ENCODE measurements at regions not wholly inside any gene's neighbourhood (a gene's known extent, or its start where the extent isn't known, plus 50 kb on each side); places are given as distances from the start of the nearest gene placed in this dataset.

DNA sequence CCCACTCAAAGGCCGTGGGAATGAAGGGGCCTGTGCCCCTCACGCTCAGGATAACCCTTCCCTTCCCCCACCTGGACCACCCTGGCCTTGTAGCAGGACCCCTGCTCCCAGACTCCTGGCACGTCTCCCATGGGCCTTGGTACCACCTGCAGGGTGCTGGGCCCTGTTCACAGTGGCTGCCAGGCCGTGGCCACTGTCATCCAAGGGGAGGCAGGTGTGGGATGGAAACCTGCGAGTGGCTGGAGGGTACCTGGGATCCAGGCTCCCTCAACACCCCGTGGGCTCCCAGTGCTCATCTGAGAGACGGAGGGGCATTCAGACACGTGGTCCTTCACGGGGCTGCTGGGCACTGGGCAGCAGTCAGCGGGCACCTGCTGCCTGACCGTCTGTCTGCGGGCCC lies 75.6 kb upstream of the CIBAR2 start:
- no peak for DNase-seq (ENCODE audit: low read depth in 2 of 2)

- no peak for DNase-seq (ENCODE audit: low read depth in 2 of 2)
These were observed 76.8 kb upstream of the CIBAR2 start for GRCh38 chr16:85188822-85189672.

- DNase-seq (ENCODE audit: low read depth in 2 of 2), result no peak
These were observed 78.3 kb upstream of the CIBAR2 start for GRCh38 chr16:85190572-85190971.

DNA sequence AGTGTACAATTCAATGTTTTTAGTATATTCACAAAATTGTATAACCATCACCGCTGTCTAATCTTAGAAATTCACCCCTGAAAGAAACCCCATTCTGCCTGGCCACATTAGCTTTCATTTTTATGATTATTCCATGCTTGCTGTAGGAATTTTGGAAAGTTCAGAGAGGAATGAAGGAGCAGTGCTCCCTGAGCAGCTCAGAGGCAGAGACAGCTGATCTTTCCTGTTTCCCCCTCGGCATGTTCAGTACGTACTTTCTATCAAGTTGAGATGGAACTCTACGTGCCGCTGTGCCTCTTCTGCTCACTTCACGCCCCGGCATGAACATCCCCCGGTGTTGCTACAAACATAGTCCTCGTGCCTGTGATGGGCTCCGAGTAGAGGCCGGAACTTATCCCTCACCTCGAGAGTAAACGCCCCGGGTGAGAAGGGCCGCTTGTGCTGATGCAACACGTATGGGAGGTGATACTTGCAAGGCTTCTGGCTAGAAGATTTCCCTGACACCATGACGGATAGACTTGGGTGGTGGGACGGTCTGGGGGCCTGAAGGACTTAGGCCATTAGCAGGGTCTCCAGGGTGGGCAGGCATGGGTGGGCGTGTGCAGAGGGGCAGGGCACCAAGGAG lies 79.2 kb upstream of the CIBAR2 start:
- DNase-seq (ENCODE audit: low read depth in 2 of 2), result no peak

DNA sequence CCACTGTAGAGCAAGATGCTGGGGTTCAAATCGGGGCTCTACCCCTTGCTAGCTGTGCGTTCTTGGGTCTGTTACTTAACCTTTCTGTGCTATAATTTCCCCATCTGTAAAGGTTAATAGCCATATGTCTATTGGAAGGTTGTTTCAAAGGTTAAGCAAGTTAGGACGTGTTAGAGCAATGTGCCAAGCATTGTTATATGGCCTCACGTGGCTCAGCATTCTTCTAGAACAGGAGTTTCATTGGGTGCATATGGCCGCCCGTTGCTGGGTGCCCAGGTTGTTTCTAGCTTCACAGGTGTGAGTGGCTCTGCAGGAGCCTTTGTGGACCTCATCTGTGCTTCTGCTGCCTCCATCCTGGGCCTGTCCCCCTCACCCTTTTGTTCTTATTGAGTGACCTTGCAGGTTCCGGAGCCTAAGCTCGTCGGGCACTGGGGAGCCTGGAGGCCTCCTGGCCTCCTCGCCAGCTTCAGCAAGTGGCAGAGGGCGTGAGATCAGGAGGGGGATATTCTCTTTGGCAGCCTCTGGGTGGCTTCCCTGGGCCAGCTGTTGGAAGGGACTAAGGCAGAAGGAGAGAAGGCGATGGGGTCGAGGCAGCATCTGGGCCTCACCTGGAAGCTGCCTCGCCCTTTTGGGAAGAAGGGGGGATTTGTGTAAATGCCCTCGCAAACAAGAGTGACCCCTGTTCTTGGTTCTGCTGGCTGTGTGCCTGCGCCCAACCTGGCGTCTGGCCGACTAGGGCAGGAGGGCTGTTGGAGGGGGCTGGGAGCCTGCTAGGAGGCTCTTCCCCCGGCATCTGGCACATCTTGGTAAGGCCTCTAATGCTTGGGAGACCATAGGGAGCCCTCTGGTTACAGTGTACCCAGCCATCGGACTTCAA lies 80.2 kb upstream of the CIBAR2 start:
- DNase-seq (ENCODE audit: low read depth in 2 of 2), result no peak

DNA sequence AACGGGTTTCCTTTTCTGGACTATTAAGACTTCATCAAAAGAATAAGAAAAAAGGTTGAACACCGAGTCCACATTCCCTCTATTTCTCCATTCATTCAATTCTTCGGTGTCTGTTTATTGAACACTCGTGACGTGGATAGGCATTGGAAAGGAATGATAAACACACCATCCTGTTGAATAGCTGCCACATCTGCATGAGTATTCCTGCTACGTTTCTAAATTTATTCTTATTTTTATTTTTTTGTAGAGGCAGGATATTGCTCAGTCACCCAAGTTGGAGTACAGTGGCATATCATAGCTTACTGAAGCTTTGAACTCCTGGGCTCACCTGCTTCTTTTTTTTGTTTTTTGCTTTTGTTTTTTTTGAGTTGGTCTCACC lies 80.8 kb upstream of the CIBAR2 start:
- DNase-seq (ENCODE audit: low read depth in 2 of 2), result no peak

DNA sequence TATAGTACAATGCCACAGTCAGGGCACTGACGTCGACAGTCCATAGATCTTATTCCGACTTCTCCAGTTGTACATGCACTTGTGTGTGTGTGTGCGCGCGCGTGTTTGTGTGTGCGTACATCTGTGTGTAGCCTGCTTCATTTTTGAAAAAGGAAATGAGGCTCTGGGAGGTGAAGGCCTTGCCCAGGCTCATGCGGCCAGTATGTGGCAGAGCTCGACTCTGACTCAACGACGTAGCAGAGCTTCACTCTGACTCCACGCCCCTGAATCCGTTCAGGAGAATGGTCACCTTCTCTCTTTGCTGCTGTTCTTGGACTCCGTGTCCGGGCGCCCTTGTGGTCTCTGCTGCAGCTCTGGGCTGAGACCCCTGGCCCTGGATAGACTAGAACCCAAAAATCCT lies 81.6 kb upstream of the CIBAR2 start:
- DNase-seq (ENCODE audit: low read depth in 2 of 2), result no peak

- no peak for DNase-seq (ENCODE audit: low read depth in 2 of 2)
These were observed 82.3 kb upstream of the CIBAR2 start for GRCh38 chr16:85194307-85195270.

DNA sequence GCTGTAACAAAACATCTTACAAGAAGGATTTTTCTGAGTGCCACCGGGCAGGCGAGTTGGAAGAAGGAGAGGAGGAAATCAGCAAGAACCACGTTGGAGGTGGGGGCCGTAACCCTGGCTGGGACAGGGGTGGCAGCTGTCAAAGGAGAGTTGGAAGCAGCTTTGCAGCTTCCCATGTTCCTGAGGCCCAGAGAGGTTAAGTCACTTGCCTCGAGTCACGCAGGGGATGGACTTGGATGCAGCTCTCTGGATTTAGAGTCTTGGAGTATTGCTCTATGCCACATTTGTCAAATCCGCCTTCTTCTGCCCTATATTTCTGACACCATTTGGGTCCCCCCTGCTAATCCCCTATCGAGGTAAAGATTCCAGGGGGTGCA lies 83.0 kb upstream of the CIBAR2 start:
- no peak for DNase-seq (ENCODE audit: low read depth in 2 of 2)

DNA sequence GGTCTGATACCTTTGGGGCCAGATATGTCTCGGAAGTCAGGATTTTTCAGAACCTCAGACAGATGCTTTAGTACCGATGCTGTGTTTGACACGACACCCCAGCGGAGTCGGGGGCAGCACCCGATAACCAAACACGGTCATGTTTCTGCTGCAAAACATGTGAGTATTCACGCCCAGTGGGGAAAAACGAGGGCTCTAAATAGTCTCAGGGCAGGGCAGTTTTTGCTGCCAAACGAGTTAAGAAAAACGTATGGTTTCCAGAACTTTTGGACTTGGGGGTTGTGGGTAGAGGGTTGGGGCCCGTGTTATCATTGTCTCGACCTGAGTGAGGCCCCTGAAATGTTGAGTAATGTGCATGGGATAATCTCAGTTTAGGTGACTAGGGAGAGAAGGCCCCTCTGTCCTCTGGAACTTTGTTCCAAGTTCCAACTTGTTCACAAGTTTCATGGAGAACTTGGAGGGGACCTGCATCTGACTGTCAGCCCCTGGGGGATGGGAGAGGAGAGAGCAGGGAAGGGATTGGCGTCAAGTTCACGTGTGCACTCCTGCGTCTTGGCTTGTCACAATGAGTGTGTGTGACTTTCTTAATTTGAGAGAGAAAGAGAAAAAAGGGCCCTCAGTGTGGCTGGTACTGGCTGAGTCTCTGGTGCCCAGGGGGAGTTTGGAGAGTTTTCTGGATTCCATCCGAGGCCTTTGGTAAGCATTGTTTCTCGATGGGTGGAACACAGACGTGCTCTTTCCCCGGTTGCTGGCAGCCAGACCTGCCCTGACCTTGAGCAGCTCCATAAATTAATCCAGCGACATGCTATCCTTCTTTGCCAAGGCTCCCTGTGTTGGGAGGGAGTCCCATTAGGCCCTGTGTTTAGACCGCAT lies 83.9 kb upstream of the CIBAR2 start:
- DNase-seq (ENCODE audit: low read depth in 2 of 2), result no peak

DNA sequence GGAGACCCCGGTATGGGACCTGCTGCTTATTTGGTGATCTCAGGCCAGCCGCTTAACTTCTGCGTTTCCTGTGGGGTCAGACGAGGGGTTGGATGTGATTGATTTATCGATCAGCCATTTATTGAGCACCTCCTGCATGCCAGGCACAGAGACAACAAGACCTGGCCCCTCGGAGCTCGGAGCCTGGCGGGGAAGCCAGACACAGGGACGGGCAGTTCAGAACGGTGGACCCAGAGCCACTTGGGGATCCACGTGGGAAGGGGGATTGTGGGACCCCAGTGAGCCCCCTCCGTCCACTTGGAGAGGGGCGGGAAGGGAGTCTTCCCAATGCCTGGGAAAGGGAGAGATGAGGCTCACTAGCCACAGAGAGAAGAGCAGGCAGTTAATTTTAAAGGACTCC lies 84.7 kb upstream of the CIBAR2 start:
- DNase-seq (ENCODE audit: low read depth in 2 of 2), result no peak

DNA sequence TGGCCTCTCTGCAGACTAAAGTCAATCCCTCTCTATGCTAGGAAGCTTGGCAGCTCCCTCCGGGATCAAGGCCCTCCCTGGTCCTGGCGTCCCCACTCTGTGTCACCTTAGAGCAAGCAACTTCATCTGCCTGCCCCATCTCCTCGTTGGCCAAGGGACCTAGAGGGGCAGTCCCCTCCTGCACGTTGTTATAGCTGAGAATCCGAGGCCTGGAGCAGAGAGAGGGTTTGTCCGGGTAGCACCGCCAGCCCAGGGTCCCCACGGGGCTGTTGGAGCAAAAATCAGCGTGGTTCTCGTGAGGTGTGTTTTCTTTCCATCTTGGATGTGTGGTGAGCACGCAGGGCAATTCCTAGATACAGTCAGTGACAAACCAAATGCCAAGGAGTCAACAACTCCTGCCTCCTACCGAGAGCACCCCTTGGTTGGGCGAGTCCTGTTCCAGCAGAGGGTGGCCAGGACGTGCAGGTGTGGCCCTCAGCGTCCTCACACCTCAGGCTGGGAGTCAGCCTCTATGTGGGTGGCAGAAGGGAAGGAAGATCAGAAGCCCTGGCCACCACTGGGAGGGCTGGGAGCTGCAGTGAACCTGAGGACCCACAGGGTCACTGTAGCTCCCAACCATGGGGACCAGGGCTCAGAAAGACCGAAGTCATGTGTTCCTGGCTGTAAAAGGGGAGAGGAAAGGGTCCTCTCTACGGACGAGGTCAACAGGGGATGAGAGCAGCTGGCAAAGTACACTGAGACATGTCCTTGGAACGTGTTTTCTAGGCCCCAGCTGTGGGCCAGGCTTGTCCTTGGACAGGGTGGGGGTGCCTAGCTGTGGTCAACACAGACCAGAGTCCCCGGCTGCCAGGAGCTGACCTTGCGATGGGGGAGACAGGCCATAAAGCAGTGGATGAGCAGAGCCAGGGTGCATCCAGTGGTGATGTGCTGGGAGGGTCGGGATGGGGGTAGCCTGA lies 85.6 kb upstream of the CIBAR2 start:
- no peak for DNase-seq (ENCODE audit: low read depth in 2 of 2)

DNA sequence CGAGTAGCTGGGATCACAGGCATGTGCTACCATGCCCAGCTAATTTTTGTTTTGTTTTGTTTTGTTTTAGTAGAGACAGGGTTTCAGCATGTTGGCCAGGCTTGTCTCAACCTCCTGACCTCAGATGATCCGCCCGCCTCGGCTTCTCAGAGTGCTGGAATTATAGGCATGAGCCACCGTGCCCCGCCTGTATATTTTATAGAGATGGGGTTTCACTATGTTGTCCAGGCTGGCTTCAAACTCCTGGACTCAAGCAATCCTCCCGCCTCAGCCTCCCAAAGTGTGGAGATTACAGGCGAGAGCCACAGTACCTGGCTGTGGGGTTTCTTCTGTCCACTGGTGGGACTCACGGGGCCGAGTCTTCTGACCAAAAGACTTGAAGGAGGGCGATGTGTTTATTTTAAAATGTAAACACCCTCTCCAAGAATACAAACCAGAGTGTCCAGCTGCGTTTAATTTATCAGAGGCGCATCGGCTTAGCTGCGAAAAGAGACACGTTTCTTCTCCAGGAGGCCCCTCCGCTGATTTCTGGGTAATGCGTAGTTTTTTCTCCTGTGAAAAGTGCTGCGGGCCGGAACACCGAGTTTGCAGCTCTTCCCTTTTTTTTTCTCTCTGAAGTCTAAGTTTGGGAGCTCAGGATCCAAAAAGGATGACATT lies 86.9 kb upstream of the CIBAR2 start:
- no peak for DNase-seq (ENCODE audit: low read depth in 2 of 2)

- no peak for DNase-seq (ENCODE audit: low read depth in 2 of 2)
These were observed 87.6 kb upstream of the CIBAR2 start for GRCh38 chr16:85199880-85200279.

DNA sequence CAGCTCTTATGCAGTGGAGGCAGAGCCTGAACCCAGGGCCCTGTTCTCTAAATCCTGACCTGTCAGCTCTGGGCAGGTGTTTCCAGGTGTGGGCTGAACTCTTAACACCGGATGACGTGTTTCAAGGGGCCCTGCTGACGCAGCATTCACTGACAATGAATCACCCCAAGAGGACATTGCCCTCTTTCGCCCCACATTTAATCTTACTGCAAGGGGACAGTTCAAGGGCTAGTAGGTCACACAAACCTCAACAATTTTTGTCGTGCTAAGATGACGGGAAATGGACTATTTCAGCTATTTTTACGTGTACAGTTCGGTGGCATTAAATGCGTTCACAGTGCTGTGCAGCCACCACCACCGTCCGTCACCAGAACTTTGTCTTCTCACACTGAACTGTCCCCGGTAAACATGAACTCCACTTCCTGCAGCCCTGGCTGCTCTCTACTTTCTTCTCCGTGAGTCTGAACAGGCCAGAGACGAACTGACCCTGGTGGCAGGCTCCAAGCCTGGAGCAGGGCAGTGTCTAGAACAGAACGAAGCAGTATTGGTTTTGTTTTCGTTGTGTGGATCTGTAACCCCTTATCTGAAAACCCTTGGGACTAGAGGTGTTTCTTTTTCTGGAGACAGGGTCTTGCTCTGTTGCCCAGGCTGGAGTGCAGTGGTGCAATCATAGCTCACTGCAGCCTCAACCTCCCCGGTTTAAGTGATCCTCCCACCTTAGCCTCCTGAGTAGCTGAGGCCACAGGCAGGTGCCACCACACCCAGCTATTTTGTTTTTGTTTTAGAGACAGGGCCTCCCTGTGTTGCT lies 88.4 kb upstream of the CIBAR2 start:
- no peak for DNase-seq (ENCODE audit: low read depth in 2 of 2)

- DNase-seq (ENCODE audit: low read depth in 2 of 2), result no peak
These were observed 89.3 kb upstream of the CIBAR2 start for GRCh38 chr16:85201574-85201973.

DNA sequence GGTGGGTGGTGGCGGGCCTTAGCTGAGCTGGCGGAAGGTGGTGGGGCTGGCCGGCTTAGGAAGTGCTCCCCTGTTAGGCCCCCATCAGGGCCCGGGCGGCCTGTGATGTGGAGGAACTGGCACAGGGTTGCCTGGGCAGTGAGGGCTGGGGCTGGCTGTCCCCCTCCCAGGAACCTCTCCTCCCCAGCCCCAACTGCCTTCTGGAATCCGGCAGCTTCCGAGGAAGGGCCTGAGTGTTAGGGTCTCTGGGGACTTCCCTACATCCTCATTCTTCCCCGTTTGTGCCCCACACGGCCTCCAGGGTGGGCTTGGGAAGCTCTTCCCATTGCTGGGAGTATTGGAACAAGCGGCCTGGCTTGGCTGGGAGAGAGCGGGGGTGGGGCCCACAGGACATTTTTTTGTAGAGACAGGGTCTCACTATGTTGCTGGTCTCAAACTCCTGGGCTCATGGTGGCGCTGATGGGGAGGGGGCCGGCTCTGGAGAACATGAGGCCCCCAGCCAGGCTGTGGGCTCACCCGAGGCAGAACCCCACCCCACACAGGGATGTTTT lies 89.9 kb upstream of the CIBAR2 start:
- DNase-seq (ENCODE audit: low read depth in 2 of 2), result no peak

Measured in stimulated activated CD8-positive, alpha-beta memory T cell treated with anti-CD3 and anti-CD28 coated beads, Interleukin-15, amount 100 ng/mL, for 4 hours (primary cell).